Heart left ventricle (tissue), 16 donors: ENCODE measurements at regions not wholly inside any gene's neighbourhood (a gene's known extent, or its start where the extent isn't known, plus 50 kb on each side); places are given as distances from the start of the nearest gene placed in this dataset.
"Not testable (repeated sequence)": the region's sequence is repeated elsewhere in the genome, so short reads cannot be mapped to it uniquely, and the experiment has no call there.

Source experiments
- ATAC-seq, 4 donors: fragments of 200-7000 bp; cut with Tn5 transposase; one replicate each; pipeline ENCODE4 v1.9.1; 2020 to 2022; ENCODE audit warnings: moderate library complexity in 4 of 4, mild to moderate bottlenecking in 3 of 4, moderate number of reproducible peaks in 1 of 4
- DNase-seq, 5 donors: peaks; one replicate each; pipeline ENCODE4 v3.0.0-alpha.2; 2020
- H3K27ac ChIP-seq, 12 donors: fragments of 200-600 bp; sonication (generic) in 4 of 12; one replicate each; pipeline versions ENCODE4 v1.5.0 to v1.8.0; 2016 to 2022; ENCODE audit warnings: mild to moderate bottlenecking in 2 of 12
- H3K27me3 ChIP-seq, 9 donors: fragments of 200-600 bp; sonication (generic) in 2 of 9; one replicate each; pipeline versions ENCODE4 v1.5.1 to v1.8.0; 2016 to 2022; ENCODE audit warnings: mild to moderate bottlenecking in 3 of 9
- H3K36me3 ChIP-seq, 9 donors: fragments of 200-600 bp; sonication (generic) in 2 of 9; one replicate each; pipeline versions ENCODE4 v1.5.0 to v1.8.0; 2018 to 2022; ENCODE audit warnings: mild to moderate bottlenecking in 2 of 9
- H3K4me1 ChIP-seq, 12 donors: fragments of 200-600 bp; sonication (generic) in 4 of 12; one replicate each; pipeline versions ENCODE4 v1.5.0 to v1.8.0; 2016 to 2022; ENCODE audit warnings: mild to moderate bottlenecking in 3 of 12
- H3K4me3 ChIP-seq, 12 donors: fragments of 200-600 bp; sonication (generic) in 4 of 12; one replicate each; pipeline versions ENCODE4 v1.5.0 to v1.8.0; 2017 to 2022; ENCODE audit warnings: mild to moderate bottlenecking in 9 of 12, moderate library complexity in 4 of 12
- H3K9me3 ChIP-seq, 12 donors: fragments of 200-600 bp; sonication (generic) in 4 of 12; one replicate each; pipeline versions ENCODE4 v1.5.0 to v1.8.0; 2016 to 2022; ENCODE audit warnings: mild to moderate bottlenecking in 1 of 12
- POLR2A ChIP-seq, 2 donors: fragments of 450-650 bp; IDR thresholded peaks; one replicate each; pipeline ENCODE4 v1.6.1; 2017; ENCODE audit warnings: antibody characterized with exemption in 2 of 2, mild to moderate bottlenecking in 2 of 2, moderate library complexity in 2 of 2
- WGBS, 4 donors: extraction: QIAGEN DNeasy Blood & Tissue Kit in 2 of 4; methylation state at CpG; one replicate each; pipeline versions ENCODE4 v1.1.5 to v1.1.7; 2013 to 2018; 5-methylcytosine and 5-hydroxymethylcytosine counted together
- intact Hi-C, 10 donors: fragments of 100-400 bp; cut with DNase I; formaldehyde crosslinking; loops; one replicate each; pipeline versions ENCODE4 v1.11.1 to v1.14.2; 2022
- TF ChIP-seq, protein P1 (sequence below), 12 donors: fragments of 200-600 bp; sonication (generic) in 4 of 12; IDR thresholded peaks; one replicate each; pipeline versions ENCODE4 v1.5.0 to v1.8.0; 2018 to 2022; ENCODE audit warnings: antibody characterized with exemption in 12 of 12, mild to moderate bottlenecking in 5 of 12
- donor health status: ischemic (EF 13 %, LVEDD 7.1; RV severe dilation, severe dysfunction).
- donor health status: healthy with polysubstance abuse.
- donor health status: DM: no; HTN: yes; CAD: no.
- donor health status: DM: no; HTN: no; CAD: no.
- donor health status: ischemic (EF 25% LVEDD 6.9; RV normal size, moderate dysfunction).
- donor health status: ischemic (EF 25% LVEDD 5.7; RV mildly dilated, moderate dysfunction).
- donor health status: healthy.
- donor health status: DM: yes; HTN: yes; CAD: no.
- donor health status: ischemic (EF 35%, LVEDD 5.7; RV mildly dilated, moderate dysfunction).
- donor health status: nonischemic (EF 11% LVEDD 7.7; RV severe dilation, severe dysfunction).
- donor health status: DM: yes; HTN: yes; CAD: no.
- donor health status: PGD.
- donor health status: ischemic (EF 29% LVEDD 5.4; RV normal size, mild dysfunction).
- donor health status: nonischemic (EF 23%, LVEDD 6.1; RV moderate dilation, normal function).

- no peaks in the 10 kb centered on the region for H3K27me3 ChIP-seq
- H3K36me3 ChIP-seq = no peaks in the 10 kb centered on the region
- no peak overlapping the region for H3K4me3 ChIP-seq
- 75 to 82% (median 76%) methylated on average over 4 of the region's 4 CpGs for WGBS, 4 donors
- intact Hi-C loops = no loop called here
- no peak for TF ChIP-seq POLR2A (IDR thresholded peaks at IDR 0.05)
- TF ChIP-seq, protein P1, sequence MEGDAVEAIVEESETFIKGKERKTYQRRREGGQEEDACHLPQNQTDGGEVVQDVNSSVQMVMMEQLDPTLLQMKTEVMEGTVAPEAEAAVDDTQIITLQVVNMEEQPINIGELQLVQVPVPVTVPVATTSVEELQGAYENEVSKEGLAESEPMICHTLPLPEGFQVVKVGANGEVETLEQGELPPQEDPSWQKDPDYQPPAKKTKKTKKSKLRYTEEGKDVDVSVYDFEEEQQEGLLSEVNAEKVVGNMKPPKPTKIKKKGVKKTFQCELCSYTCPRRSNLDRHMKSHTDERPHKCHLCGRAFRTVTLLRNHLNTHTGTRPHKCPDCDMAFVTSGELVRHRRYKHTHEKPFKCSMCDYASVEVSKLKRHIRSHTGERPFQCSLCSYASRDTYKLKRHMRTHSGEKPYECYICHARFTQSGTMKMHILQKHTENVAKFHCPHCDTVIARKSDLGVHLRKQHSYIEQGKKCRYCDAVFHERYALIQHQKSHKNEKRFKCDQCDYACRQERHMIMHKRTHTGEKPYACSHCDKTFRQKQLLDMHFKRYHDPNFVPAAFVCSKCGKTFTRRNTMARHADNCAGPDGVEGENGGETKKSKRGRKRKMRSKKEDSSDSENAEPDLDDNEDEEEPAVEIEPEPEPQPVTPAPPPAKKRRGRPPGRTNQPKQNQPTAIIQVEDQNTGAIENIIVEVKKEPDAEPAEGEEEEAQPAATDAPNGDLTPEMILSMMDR (IDR thresholded peaks at IDR 0.05) = no peak
- DNase-seq (no peak), ATAC-seq (no peak)
- H3K4me1 ChIP-seq = no peaks in the 10 kb centered on the region
- H3K27ac ChIP-seq = no peak overlapping the region
- H3K9me3 ChIP-seq = no peaks in the 10 kb centered on the region
Observed at GRCh38 chr1:189117072-189117770, 1360.4 kb downstream of the BRINP3 start.

DNA sequence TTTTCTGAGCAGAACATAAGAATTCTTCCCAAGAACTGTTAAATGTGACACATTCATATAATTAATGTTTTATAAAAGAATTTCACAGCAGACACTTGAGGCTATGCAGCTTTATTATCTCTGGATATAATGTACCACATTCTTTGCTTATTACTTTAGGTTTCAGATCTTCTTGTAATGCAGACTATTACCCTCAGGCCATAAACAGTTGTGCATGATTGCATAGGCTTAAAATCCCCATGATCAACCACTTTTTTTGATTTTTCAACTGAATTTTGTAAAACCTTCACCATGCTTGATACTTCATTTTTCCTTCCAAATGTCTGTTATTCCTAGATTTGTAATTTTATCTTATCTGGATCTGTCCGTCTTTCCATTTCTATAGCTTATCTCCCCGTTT, 1355.7 kb downstream of the BRINP3 start:
- no peak for DNase-seq
- intact Hi-C loops = no loop called here
- 47 to 64% (median 61%) methylated on average over 2 of the region's 2 CpGs for WGBS, 4 donors
- no peak overlapping the region for H3K27ac ChIP-seq
- ATAC-seq = no peak
- TF ChIP-seq, protein P1 (IDR thresholded peaks at IDR 0.05) = no peak
- no peak for TF ChIP-seq POLR2A (IDR thresholded peaks at IDR 0.05)
- no peaks in the 10 kb centered on the region for H3K4me1 ChIP-seq
- H3K9me3 ChIP-seq = peaks cover 0 to 13% (median 0%) of the 10 kb centered on the region in 12 donors
- no peaks in the 10 kb centered on the region for H3K36me3 ChIP-seq
- H3K27me3 ChIP-seq = no peaks in the 10 kb centered on the region
- H3K4me3 ChIP-seq = no peak overlapping the region

- Histone ChIP-seq H3K36me3 (no peaks in the 10 kb centered on the region), H3K4me3 (no peak overlapping the region), H3K27ac (no peak overlapping the region), H3K4me1 (no peaks in the 10 kb centered on the region), H3K9me3 (peaks cover 0 to 13% (median 0%) of the 10 kb centered on the region in 12 donors), H3K27me3 (no peaks in the 10 kb centered on the region)
- TF ChIP-seq, protein P1 (IDR thresholded peaks at IDR 0.05) = no peak
- no peak for TF ChIP-seq POLR2A (IDR thresholded peaks at IDR 0.05)
- WGBS, 4 donors = 47 to 64% (median 56%) methylated on average over 2 of the region's 2 CpGs
- ATAC-seq = no peak
- intact Hi-C loops = no loop called here
- DNase-seq = no peak
Observed at GRCh38 chr1:189125694-189126093, 1352.0 kb downstream of the BRINP3 start.

DNA sequence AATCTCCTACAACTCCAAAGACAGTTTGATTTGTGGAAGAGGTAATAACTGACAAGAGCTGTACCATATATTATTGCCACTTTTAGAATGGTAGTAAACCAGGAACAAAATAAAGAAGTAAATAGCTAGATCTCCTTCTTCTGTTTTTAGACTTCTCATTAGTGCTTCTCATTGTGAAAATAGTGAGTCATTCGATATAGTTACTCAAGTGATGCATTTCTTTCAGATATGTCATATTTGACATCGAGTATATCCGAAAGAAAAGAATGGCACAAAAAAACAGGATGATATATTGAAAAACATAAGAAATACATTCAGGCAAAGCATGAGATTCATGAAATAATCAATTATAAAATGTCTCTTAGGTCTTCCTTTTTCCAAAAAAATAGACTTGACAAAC, 1346.1 kb downstream of the BRINP3 start:
- TF ChIP-seq POLR2A (IDR thresholded peaks at IDR 0.05) = no peak
- TF ChIP-seq, protein P1 (IDR thresholded peaks at IDR 0.05) = no peak
- Histone ChIP-seq H3K9me3 (peaks cover 0 to 12% (median 0%) of the 10 kb centered on the region in 12 donors), H3K4me3 (no peak overlapping the region), H3K27ac (no peak overlapping the region), H3K4me1 (no peaks in the 10 kb centered on the region), H3K27me3 (no peaks in the 10 kb centered on the region), H3K36me3 (no peaks in the 10 kb centered on the region)
- DNase-seq (no peak), ATAC-seq (no peak)
- intact Hi-C loops = no loop called here
- WGBS, 4 donors = 83 to 85% (median 85%) methylated on average over 3 of the region's 3 CpGs

DNA sequence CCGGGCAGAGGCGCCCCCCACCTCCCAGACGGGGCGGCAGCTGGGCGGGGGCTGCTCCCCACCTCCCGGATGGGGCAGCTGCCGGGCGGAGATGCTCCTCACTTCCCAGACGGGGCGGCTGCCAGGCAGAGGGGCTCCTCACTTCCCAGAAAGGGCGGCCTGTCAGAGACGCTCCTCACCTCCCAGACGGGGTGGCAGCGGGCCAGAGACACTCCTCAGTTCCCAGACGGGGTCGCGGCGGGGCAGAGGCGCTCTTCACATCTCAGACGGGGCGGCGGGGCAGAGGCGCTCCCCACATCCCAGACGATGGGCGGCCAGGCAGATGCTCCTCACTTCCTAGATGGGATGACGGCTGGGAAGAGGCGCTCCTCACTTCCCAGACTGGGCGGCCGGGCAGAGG, 1337.9 kb downstream of the BRINP3 start:
- H3K27ac ChIP-seq, DNase-seq, H3K27me3 ChIP-seq, H3K4me1 ChIP-seq, intact Hi-C loops, H3K36me3 ChIP-seq, H3K4me3 ChIP-seq, ATAC-seq: not testable (repeated sequence)
- WGBS, 4 donors = 91 to 96% (median 95%) methylated on average over 13 to 29 of the region's 29 CpGs
- peaks cover 0 to 12% (median 0%) of the 10 kb centered on the region in 12 donors for H3K9me3 ChIP-seq
